ENCODE measurements at regions not wholly inside any gene's neighbourhood (a gene's known extent, or its start where the extent isn't known, plus 50 kb on each side); places are given as distances from the start of the nearest gene placed in this dataset.
A peak's percentile ranks its signal among the peaks of the same experiment; 100 is the strongest.
"Not testable (repeated sequence)": the region's sequence is repeated elsewhere in the genome, so short reads cannot be mapped to it uniquely, and the experiment has no call there.

GRCh38 chr6:56904068-56904467 is 50.8 kb upstream of the BEND6 start:
- DNase-seq (ENCODE audit: low read depth in 2 of 2) = no peak

GRCh38 chr6:56902641-56903464 is 52.1 kb upstream of the BEND6 start:
- no peak for DNase-seq (ENCODE audit: low read depth in 2 of 2)

DNA sequence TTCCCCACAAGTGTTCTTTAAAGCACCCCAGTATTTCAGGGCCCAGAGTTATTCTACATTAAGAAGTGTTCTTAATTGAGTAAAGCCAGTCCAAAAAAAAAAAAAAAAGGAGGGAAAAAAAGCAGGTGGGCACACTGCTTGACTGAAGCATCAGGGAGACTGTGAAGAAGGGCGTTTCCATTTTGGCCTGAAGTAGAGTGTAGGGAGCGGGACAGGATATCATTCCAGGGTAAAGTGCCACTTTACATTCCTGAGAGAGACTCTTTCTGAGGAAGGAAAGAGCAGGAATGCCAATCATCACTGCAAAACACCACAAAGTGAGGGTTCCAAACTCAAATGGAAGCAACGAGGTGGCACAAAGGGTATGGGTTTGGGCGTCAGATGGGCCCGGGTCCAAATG is 54.1 kb upstream of the BEND6 start:
- no peak for DNase-seq (ENCODE audit: low read depth in 2 of 2)

- no peak for DNase-seq (ENCODE audit: low read depth in 2 of 2)
Measured at GRCh38 chr6:56899753-56900152, 55.2 kb upstream of the BEND6 start.

DNA sequence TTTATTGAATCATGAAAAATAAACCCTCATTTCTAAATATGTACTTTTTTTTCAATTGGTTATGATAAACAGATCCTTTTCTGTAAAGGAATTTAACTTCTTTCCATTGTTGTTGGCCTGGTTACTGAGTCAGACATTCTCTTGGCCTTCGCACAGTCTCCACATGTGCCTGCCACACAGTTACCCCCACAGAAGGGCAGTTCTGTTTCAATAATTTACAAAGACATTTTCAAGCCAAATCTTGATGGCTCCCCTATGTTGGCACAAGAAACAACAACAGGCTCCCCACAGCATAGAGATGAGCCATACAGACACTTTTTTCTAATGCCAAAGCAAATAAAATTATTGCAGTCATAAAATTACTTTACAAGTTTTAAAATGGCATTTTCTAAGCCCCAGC is 55.6 kb upstream of the BEND6 start:
- no peak for DNase-seq (ENCODE audit: low read depth in 2 of 2)

GRCh38 chr6:56897789-56898529 is 56.9 kb upstream of the BEND6 start:
- DNase-seq (ENCODE audit: low read depth in 2 of 2) = no peak

DNA sequence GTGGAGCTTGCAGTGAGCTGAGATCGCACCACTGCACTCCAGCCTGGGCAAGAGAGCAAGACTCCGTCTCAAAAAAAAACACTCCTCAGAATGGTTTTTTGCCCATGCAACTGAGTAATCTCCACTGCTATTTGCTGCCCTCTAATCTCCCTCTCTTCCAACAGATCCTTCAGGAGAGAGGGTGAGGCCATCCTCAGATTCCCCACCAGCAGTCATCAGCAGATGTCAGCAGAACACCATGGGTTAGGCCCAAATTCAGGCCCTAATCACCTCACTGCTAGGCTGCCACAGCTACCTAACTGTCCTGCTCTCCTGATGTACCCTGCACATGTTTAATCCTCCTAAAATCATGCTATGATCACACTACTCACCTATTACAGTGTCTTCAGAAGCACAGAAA is 63.2 kb upstream of the BEND6 start:
- no peak for DNase-seq (ENCODE audit: low read depth in 2 of 2)

DNA sequence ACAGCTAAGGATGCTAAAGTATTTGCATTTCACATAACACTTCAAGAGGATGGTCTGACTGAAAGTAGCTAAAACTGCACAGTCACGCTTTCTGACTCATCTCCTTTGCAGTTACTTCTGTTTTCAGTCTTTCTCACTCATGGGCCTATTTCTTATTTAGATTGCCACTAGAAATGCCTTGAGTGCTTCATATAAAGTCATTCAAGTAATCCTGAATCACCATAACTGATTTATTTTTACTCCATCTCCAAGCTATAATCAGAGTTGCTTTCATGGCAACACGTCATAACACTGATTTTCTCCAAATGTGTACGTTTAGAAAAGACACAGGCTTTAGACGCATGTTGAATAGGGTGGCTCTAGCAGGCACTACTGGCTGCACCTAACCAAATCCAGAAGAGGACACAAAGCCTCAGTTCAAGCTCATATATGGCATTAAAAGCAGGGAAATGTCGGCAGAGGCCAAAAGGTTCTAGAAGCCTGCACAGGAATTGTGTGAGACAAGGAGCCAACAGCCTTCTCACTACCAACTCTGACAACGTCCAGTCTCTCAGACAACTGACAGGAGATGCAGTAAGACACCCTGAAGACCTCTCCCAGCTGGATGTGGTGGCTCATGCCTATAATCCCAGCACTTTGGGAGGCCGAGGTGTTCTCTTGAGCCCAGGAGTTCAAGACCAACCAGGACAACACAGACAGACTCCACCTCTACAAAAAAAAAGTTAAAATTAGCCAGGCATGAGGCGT is 64.1 kb upstream of the BEND6 start:
- DNase-seq (ENCODE audit: low read depth in 2 of 2) = peak in 1 of 2 donors; percentile 13

DNA sequence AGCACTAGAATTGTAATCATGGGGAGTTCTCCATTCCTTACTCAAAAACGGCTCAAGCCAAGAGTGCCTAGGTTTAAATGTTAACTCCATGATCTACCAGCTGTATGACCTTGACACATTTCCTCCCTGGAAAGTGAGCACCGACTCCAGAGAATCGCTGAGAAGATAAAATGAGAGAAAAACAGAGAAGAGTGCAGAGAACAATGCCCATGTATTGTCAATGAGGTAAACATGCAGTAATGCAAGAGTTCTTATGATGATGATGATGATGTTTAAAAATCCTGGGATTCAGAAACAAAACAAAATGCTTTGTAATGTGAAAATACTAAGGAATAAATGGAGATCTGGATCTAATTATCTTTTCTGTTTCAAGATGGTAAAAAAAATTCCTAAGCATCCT is 64.8 kb upstream of the BEND6 start:
- DNase-seq (ENCODE audit: low read depth in 2 of 2) = no peak

DNA sequence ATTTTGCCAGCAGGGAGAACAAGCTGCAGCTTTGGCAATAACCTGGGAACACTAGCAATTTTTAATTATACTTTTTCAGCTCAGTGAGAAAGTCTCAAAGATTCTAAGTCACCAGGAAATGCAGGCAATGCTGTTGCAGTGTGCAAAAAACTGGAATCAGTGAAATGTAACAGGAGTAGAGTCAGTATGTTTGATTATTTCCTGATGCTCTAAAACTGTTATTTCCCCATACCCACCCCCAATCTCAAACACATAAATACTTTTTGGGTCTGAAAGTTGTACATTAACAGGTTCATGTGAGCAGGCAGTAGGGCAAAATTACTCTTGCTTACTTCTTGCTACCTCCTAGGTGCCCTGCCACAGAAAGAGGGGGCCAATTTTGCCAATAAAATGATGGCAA is 65.4 kb upstream of the BEND6 start:
- no peak for DNase-seq (ENCODE audit: low read depth in 2 of 2)

GRCh38 chr6:56888687-56889086 is 66.2 kb upstream of the BEND6 start:
- DNase-seq (ENCODE audit: low read depth in 2 of 2) = no peak

GRCh38 chr6:56887086-56887485 is 67.8 kb upstream of the BEND6 start:
- DNase-seq (ENCODE audit: low read depth in 2 of 2) = no peak

- no peak for DNase-seq (ENCODE audit: low read depth in 2 of 2)
Measured at GRCh38 chr6:56877922-56878321, 77.0 kb upstream of the BEND6 start.

GRCh38 chr6:56875961-56876360 is 78.9 kb upstream of the BEND6 start:
- DNase-seq (ENCODE audit: low read depth in 2 of 2) = no peak

DNA sequence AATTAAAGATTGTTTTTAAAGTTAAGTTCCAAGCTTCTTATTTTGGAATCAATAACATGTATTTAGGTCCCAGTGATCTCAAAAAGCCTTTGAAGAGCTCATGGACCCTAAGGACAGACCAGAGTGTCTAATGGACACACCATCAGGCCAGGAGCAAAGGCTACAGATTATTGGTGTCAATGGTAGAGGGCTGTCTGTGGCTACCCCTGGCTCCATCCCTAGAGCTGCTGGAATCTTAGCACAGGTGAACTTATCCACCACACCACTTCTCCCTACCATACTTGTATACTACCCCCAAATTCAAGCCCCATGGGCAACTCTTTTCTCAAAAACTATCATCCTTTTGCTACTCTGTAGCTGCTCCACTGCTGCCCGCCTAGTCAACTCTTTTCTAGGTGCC is 79.4 kb upstream of the BEND6 start:
- no peak for DNase-seq (ENCODE audit: low read depth in 2 of 2)

GRCh38 chr6:56874328-56874727 is 80.6 kb upstream of the BEND6 start:
- no peak for DNase-seq (ENCODE audit: low read depth in 2 of 2)

GRCh38 chr6:56870053-56870452 is 84.9 kb upstream of the BEND6 start:
- not testable (repeated sequence) for DNase-seq (ENCODE audit: low read depth in 2 of 2)

GRCh38 chr6:56869346-56869745 is 85.6 kb upstream of the BEND6 start:
- no peak for DNase-seq (ENCODE audit: low read depth in 2 of 2)

DNA sequence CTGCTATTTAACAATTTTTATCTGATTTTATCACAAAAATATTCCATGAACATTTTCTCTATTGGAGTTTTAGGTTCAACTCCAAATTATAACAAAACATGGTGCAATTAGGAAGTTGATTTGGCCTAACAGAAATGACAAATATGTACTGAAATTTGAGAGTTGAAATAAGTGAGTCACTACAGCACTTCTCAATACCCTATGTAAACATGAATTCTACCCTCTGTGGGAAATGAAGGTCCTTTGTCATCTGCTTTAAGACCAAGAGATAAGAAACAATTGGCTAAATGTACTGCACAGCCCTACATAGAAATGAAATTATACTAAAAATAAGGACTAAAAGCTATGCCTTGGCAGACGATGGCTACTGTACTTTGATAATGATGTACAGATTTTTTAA is 86.2 kb upstream of the BEND6 start:
- DNase-seq (ENCODE audit: low read depth in 2 of 2) = no peak

DNA sequence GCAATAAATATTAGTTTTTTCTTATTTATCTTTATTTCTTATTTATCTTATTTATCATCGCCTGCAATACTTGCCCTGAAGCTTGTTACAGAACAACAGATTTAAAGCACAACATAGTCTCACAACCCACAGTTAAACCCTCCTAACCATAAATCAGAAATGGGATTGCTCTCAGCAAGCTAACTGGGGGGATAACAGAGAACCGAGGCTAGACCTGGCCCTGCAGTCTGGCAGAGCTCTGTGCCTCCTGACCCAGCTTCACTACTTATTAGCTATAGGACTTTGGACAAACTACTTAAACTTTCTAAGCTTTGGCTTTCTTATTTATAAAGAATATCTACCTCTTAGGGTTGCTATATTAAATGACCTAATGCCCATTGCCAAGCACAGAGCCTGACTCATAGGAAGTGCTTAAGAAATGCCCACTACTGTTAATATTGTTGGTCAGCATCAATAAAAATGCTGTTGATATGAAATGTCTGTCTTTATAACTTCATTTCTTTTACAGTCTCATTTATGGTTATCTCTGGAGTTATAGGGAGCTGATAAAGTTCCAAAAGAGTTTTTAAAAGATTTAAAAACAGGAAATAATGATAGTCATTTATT is 87.9 kb upstream of the BEND6 start:
- no peak for DNase-seq (ENCODE audit: low read depth in 2 of 2)

DNA sequence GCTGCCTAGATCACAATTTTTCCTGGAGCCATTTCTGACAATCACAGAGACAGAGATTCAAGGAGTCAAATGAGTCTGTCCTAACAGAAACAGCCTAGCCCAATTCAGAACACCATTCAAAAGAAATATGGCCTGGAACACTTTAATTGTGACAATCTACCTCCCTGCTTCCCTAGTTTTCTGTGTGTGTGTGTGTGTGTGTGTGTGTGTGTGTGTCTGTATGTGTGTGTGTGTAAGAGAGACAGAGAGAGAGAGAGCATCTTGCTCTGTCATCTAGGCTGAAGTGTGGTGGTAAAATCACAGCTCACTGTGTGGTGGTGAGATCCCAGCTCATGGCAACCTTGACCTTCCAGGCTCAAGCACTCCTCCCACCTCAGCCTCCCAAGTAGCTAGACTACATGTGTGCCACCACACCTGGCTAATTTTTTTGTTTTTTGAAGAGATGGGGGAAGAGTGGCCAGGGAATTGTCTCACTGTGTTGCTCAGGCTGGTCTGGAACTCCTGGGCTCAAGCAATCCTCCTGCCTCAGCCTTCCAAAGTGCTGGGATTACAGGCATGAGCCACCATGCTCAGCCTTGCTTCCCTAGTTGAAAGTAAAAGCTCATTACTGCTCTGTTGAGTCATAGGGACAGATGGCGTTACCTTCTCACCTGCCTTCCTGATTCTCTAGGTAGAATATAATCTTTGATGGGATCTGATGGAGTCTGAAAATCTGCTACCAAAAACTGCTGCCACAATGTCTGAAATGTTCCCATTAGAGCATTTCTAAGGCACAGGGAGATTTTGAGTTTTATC is 89.6 kb upstream of the BEND6 start:
- DNase-seq (ENCODE audit: low read depth in 2 of 2) = no peak

All from stimulated activated CD4-positive, alpha-beta T cell treated with anti-CD3 and anti-CD28 coated beads, Interleukin-4, amount 100 ng/mL, for 48 hours (primary cell).